GM19395 (cell line): ENCODE measurements at regions not wholly inside any gene's neighbourhood (a gene's known extent, or its start where the extent isn't known, plus 50 kb on each side); places are given as distances from the start of the nearest gene placed in this dataset.

Source experiments
- ATAC-seq: cut with Tn5 transposase; IDR thresholded peaks from one replicate; pipeline ENCODE4 v1.9.1; 2021; ENCODE audit warnings: mild to moderate bottlenecking, moderate library complexity; ENCODE audit not compliant: unreplicated experiment

- no peak for ATAC-seq
These were observed 699.1 kb upstream of the AMOT start for GRCh38 chrX:113539599-113540356.

DNA sequence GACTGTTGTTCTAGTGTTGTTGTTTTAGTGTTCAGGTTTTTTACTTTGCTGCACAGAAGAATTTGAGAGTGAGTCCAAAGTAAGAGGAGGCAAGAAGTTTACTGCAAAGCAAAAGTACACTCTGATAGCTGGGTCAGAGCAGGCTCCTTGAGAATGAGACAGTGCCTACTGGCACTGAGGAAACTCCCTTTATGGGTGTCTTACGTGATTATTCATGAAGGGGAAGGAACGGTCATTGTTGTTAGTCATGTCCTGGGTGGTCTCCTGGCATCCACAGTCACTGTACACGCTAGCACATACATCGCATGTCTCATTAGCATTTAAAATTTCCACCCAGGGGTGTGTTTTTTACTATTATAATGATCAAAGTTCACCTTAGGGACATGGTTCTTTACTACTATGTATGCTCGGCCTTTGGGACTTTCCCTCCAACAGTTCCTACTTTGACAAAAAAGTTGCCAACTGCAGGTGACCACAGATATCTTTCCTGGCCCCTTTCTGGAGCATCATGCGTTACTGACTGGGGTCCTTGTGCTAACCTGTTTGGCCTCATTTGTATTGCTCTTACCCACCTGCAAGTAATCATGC lies 688.9 kb upstream of the AMOT start:
- ATAC-seq: no peak

- ATAC-seq: peak; percentile 98
These were observed 682.2 kb upstream of the AMOT start for GRCh38 chrX:113522814-113523213.

- no peak for ATAC-seq
These were observed 674.3 kb upstream of the AMOT start for GRCh38 chrX:113514906-113515305.

GRCh38 chrX:113512700-113513395 lies 672.2 kb upstream of the AMOT start:
- ATAC-seq: no peak

- ATAC-seq: no peak
These were observed 670.0 kb upstream of the AMOT start for GRCh38 chrX:113510586-113510985.

GRCh38 chrX:113492895-113493294 lies 652.3 kb upstream of the AMOT start:
- no peak for ATAC-seq

DNA sequence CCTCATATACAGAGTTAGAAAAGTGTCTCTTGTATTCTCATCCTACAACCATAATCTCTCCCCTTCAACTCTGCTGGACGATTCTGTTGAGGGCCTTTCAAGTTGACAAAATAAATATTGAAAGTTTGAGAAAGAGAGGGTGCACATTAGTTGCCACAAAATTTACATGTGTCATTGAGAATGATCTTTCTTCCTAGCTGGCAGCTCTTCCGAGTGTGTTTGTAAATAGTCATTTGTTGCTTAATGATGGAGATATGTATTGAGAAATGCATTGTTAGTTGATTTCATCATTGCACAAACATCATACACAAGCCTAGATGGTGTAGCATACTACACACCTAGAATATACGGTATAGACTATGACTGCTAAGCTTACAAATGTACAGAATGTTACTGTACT lies 632.8 kb upstream of the AMOT start:
- ATAC-seq: peak; percentile 73

DNA sequence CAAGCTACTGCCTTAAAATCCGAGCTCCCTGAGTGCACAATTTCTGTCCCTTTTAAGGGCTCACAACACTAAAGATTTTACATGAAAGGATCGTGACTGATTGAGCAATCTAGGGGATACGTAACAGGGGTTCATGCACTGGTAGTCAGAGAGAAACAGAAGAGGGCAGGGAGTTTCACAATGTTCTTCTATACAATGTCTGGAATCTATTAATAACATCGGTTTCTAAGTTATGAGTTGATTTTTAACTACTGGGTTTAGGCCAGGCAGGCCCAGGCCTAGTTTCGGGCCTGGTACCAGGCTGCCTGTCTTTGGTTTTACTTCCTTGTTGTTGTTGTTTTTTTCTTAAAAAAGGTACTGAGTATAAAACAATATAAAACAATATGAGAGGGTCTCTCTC lies 632.4 kb upstream of the AMOT start:
- peak; percentile 61 for ATAC-seq

- ATAC-seq: no peak
These were observed 629.5 kb upstream of the AMOT start for GRCh38 chrX:113470166-113470565.

DNA sequence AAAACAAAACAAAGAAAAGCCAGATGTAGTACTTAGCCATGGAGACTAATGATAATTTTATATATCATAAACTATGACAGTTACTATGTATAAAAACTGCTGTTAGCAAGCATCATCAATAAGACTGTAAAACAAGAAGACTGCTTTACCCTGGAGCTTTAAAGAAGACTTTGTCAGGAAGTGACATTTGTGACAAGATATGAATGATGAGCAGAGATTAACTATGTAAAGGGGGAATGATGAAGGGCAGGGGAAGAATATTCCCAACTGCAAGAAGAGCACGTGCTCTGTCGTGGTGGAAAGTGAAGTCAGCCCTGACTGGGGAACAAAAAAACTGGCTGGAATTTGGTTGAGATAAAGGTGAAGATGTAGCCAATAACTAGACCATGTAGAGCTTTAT lies 617.1 kb upstream of the AMOT start:
- no peak for ATAC-seq

GRCh38 chrX:113455582-113455981 lies 615.0 kb upstream of the AMOT start:
- ATAC-seq: no peak

DNA sequence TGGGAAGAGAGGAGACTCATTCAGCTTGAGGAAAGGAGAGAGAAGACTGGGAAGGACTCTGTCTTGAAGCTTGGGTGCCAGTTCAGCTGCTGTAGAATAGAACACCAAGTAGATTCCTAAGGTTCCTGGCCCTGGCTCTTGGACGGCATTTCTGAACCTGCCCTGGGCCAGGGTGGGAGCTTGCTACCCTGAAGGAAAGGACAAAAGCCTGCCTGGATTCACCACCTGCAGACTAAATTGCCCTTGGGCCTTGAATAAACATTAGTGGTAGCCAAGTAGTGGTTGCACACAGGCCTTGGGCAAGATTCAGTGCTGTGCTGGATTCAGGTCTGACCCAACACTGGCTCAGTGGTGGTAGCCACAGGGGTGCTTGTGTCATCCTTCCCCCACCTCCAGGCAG lies 588.4 kb upstream of the AMOT start:
- ATAC-seq: no peak

GRCh38 chrX:113422323-113422722 lies 581.7 kb upstream of the AMOT start:
- ATAC-seq: no peak

- no peak for ATAC-seq
These were observed 580.8 kb upstream of the AMOT start for GRCh38 chrX:113421432-113421831.

GRCh38 chrX:113412106-113412505 lies 571.5 kb upstream of the AMOT start:
- no peak for ATAC-seq

DNA sequence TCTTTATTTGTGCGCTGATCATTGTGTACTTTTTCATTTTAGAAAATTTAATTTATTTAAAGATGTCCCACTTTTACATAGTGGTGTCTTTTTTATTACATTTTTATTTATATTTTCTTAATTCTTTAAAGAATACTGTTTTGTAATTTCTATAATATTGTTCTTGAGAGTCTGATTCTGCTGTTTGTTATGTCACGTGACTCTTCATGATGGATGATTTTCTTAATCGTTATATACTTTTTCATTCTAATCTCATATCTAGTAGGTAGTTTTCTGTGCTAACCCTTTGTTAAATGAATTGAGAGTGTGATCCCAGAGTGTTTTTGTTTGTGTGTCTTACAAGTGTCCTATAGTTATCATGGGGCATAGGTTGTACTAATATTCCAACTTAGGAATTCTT lies 568.2 kb upstream of the AMOT start:
- no peak for ATAC-seq

GRCh38 chrX:113400193-113400704 lies 559.6 kb upstream of the AMOT start:
- ATAC-seq: no peak

DNA sequence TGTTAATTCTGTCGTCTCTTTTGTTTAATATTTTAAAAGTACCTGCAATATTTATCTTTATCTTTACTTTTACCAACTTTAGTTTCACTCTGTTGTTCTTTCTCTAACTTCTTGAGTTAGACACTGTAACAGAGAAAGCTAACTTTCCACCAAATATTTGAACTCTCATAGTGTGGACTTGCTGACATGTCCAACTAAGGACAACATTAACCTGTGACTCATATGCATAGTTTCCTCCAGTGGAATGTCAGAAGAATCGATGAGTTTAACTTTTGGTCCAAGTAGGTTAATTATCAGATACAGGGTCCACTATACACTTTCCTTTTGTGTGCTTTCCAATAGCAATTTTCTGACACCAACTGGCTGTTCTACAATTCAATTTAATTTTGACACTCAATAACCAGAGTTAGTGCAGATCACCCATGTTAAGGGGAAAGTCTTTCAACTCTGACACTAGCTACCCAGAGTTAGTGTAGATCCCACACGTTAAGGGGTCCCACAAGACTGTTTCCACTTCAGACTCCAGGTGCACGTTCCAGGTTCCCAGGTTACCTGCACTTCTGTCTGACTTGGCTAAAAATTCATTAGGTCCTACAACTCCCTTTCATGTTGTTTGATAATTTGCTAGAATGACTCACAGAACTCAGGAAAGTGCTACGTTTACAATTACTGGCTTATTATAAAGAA lies 559.0 kb upstream of the AMOT start:
- ATAC-seq: no peak

GRCh38 chrX:113392355-113392754 lies 551.7 kb upstream of the AMOT start:
- no peak for ATAC-seq

DNA sequence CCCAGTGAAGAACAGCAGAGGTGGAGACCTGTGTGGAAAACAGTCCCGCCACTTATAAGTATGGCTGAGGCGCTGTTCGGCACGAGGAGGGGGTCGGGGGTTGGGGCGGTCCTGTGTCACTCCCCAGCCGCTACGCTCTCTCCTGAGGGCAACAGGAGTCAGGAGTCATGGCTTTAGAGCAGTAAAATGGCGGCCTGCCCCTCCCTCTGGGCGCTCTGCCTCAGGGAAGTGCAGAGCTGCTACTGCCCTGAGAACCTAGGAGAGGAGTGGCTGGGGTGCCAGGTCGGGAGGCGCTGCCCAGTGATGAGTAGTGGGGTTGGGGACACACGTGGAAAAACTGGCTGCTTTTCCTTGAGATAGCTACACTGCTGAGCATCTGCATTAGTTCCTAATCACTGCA lies 551.2 kb upstream of the AMOT start:
- no peak for ATAC-seq
